ENCODE measurements at regions not wholly inside any gene's neighbourhood (a gene's known extent, or its start where the extent isn't known, plus 50 kb on each side); places are given as distances from the start of the nearest gene placed in this dataset.

GRCh38 chr2:38178556-38179419 is 102.8 kb upstream of the CYP1B1 start:
- DNase-seq (ENCODE audit: low read depth), result no peak
- H3K4me3 ChIP-seq (ENCODE audit: control insufficient read depth, low read depth, low read length), result no peak overlapping the region
- TF ChIP-seq, protein P1, sequence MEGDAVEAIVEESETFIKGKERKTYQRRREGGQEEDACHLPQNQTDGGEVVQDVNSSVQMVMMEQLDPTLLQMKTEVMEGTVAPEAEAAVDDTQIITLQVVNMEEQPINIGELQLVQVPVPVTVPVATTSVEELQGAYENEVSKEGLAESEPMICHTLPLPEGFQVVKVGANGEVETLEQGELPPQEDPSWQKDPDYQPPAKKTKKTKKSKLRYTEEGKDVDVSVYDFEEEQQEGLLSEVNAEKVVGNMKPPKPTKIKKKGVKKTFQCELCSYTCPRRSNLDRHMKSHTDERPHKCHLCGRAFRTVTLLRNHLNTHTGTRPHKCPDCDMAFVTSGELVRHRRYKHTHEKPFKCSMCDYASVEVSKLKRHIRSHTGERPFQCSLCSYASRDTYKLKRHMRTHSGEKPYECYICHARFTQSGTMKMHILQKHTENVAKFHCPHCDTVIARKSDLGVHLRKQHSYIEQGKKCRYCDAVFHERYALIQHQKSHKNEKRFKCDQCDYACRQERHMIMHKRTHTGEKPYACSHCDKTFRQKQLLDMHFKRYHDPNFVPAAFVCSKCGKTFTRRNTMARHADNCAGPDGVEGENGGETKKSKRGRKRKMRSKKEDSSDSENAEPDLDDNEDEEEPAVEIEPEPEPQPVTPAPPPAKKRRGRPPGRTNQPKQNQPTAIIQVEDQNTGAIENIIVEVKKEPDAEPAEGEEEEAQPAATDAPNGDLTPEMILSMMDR (IDR thresholded peaks at IDR 0.05; ENCODE audit: control insufficient read depth, insufficient read depth, low read depth, low read length, missing control alignments), result no peak

GRCh38 chr2:38178119-38178518 is 102.2 kb upstream of the CYP1B1 start:
- peak; percentile 82 for DNase-seq (ENCODE audit: low read depth)
- TF ChIP-seq, protein P1 (IDR thresholded peaks at IDR 0.05; ENCODE audit: control insufficient read depth, insufficient read depth, low read depth, low read length, missing control alignments), result peak; percentile 11
- no peak overlapping the region for H3K4me3 ChIP-seq (ENCODE audit: control insufficient read depth, low read depth, low read length)

GRCh38 chr2:38176619-38177021 is 100.7 kb upstream of the CYP1B1 start:
- no peak for DNase-seq (ENCODE audit: low read depth)
- TF ChIP-seq, protein P1 (IDR thresholded peaks at IDR 0.05; ENCODE audit: control insufficient read depth, insufficient read depth, low read depth, low read length, missing control alignments), result no peak
- H3K4me3 ChIP-seq (ENCODE audit: control insufficient read depth, low read depth, low read length), result no peak overlapping the region

GRCh38 chr2:38174646-38175423 is 98.9 kb upstream of the CYP1B1 start:
- no peak overlapping the region for H3K4me3 ChIP-seq (ENCODE audit: control insufficient read depth, low read depth, low read length)

GRCh38 chr2:38174131-38174530 is 98.2 kb upstream of the CYP1B1 start:
- TF ChIP-seq, protein P1 (IDR thresholded peaks at IDR 0.05; ENCODE audit: control insufficient read depth, insufficient read depth, low read depth, low read length, missing control alignments), result no peak
- DNase-seq (ENCODE audit: low read depth), result no peak
- H3K4me3 ChIP-seq (ENCODE audit: control insufficient read depth, low read depth, low read length), result no peak overlapping the region

More at GRCh38 chr2:38174646-38175423, 98.9 kb upstream of the CYP1B1 start:
- TF ChIP-seq, protein P1 (IDR thresholded peaks at IDR 0.05; ENCODE audit: control insufficient read depth, insufficient read depth, low read depth, low read length, missing control alignments), result no peak
- peak; percentile 99 for DNase-seq (ENCODE audit: low read depth)

- DNase-seq (ENCODE audit: low read depth), result no peak
- TF ChIP-seq, protein P1 (IDR thresholded peaks at IDR 0.05; ENCODE audit: control insufficient read depth, insufficient read depth, low read depth, low read length, missing control alignments), result no peak
- no peak overlapping the region for H3K4me3 ChIP-seq (ENCODE audit: control insufficient read depth, low read depth, low read length)
These were observed 97.7 kb upstream of the CYP1B1 start for GRCh38 chr2:38173683-38174082.
